CD4-positive, alpha-beta T cell (primary cell): ENCODE measurements at regions not wholly inside any gene's neighbourhood (a gene's known extent, or its start where the extent isn't known, plus 50 kb on each side); places are given as distances from the start of the nearest gene placed in this dataset.

Source experiments
- ATAC-seq: fragments of 200-7000 bp; cut with Tn5 transposase; one replicate; pipeline ENCODE4 v1.10.0; 2022; ENCODE audit warnings: mild to moderate bottlenecking; ENCODE audit not compliant: poor library complexity
- CTCF ChIA-PET: fragments of 350-600 bp; sonication (Branson Sonifier 250); formaldehyde crosslinking; loops from one replicate; lab custom pipeline; 2021; ENCODE audit warnings: antibody characterized with exemption, inconsistent platforms; lab: Charles Lee
- POLR2A ChIA-PET: fragments of 350-600 bp; sonication (Branson Sonifier 250); formaldehyde crosslinking; loops from one replicate; lab custom pipeline; 2021; ENCODE audit warnings: antibody characterized with exemption, inconsistent platforms; lab: Charles Lee
- DNase-seq, 14 experiments: peaks; one replicate each; pipeline ENCODE4 v3.0.0-alpha.2; 2013 to 2020; ENCODE audit warnings: mixed read lengths in 2 of 14
- H3K27ac ChIP-seq, 2 donors: one replicate each; pipeline versions ENCODE4 v1.5.1 to v1.7.0; 2013; ENCODE audit warnings: low read length in 2 of 2, low read depth in 1 of 2, mild to moderate bottlenecking in 1 of 2
- H3K27me3 ChIP-seq, 2 experiments: 1 replicate in 1 of 2; 2 replicates in 1 of 2; pipeline versions ENCODE4 v1.6.1 to v1.7.0; 2013; ENCODE audit warnings: low read length in 2 of 2, control low read depth in 1 of 2, mild to moderate bottlenecking in 1 of 2, moderate library complexity in 1 of 2; ENCODE audit not compliant: insufficient read depth in 2 of 2, control insufficient read depth in 1 of 2
- H3K36me3 ChIP-seq: one replicate; pipeline ENCODE4 v1.6.1; 2013; ENCODE audit warnings: low read length, control low read depth; ENCODE audit not compliant: insufficient read depth
- H3K4me1 ChIP-seq: one replicate; pipeline ENCODE4 v1.6.1; 2013; ENCODE audit warnings: low read length, control low read depth; ENCODE audit not compliant: insufficient read depth
- H3K4me3 ChIP-seq: one replicate; pipeline ENCODE4 v1.5.1; 2013; ENCODE audit warnings: mild to moderate bottlenecking, low read length, moderate library complexity
- H3K9me3 ChIP-seq, 2 experiments: 1 replicate in 1 of 2; 2 replicates in 1 of 2; pipeline versions ENCODE4 v1.6.1 to v1.7.0; 2013; ENCODE audit warnings: low read length in 2 of 2, mild to moderate bottlenecking in 2 of 2, control low read depth in 1 of 2, moderate library complexity in 1 of 2; ENCODE audit not compliant: control insufficient read depth in 1 of 2, insufficient read depth in 1 of 2
- H3K27ac Mint-ChIP-seq: one replicate; pipeline ENCODE4 v1.8.0; 2020; ENCODE audit warnings: mixed read lengths
- H3K27me3 Mint-ChIP-seq: one replicate; pipeline ENCODE4 v1.8.0; 2021; ENCODE audit warnings: mixed read lengths
- H3K36me3 Mint-ChIP-seq: one replicate; pipeline ENCODE4 v1.8.0; 2021; ENCODE audit warnings: low read depth, mixed read lengths
- H3K4me1 Mint-ChIP-seq: one replicate; pipeline ENCODE4 v1.8.0; 2021; ENCODE audit warnings: low read depth, mixed read lengths
- H3K4me3 Mint-ChIP-seq: one replicate; pipeline ENCODE4 v1.8.0; 2020; ENCODE audit warnings: mild to moderate bottlenecking, mixed read lengths
- H3K9me3 Mint-ChIP-seq: one replicate; pipeline ENCODE4 v1.8.0; 2020; ENCODE audit warnings: mixed read lengths
- CTCF ChIP-seq: fragments of 200-600 bp; IDR thresholded peaks from one replicate; pipeline ENCODE4 v1.8.0; 2022; ENCODE audit warnings: antibody characterized with exemption, mild to moderate bottlenecking
- intact Hi-C, 2 experiments: fragments of 100-400 bp; cut with DNase I in 1 of 2; cut with micrococcal nuclease in 1 of 2; formaldehyde crosslinking; loops; one replicate each; pipeline versions ENCODE4 v1.15.1 to v1.9.0; 2023 to 2025; cut with DNase I, micrococcal nuclease

DNA sequence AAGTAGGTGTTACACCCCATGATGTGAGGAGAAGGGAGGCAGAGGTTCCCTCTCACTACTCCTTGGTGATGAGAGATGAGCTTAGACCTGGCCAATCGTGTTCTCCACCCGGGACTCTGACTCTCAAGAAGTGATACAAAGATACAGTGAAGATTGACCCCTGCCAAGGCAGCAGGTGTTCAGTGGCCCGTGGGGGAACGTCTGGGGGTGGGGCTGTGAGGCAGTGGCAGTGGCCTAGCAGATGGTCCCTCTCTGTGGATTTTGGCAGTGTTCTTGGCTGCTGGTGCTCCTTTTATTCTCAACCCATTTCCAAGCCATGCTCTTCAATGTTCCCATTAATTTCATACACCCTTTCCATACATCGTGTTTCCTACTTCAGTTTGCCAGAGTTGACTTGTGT lies 120.4 kb upstream of the NEDD4L start:
- peaks cover 0 to 4% of the 10 kb centered on the region in 2 experiments for H3K9me3 ChIP-seq
- H3K27me3 Mint-ChIP-seq: peaks cover 4% of the 10 kb centered on the region
- DNase-seq: no peak
- no peak overlapping the region for H3K27ac Mint-ChIP-seq
- TF ChIP-seq CTCF: no peak
- H3K9me3 Mint-ChIP-seq: no peaks in the 10 kb centered on the region
- ATAC-seq: no peak
- H3K4me3 ChIP-seq: no peak overlapping the region
- no peaks in the 10 kb centered on the region for H3K4me1 Mint-ChIP-seq
- ChIA-PET POLR2A (no interaction called here), CTCF (no interaction called here)
- no peaks in the 10 kb centered on the region for H3K36me3 ChIP-seq
- no peak overlapping the region for H3K4me3 Mint-ChIP-seq
- peaks cover 0 to 2% of the 10 kb centered on the region in 2 experiments for H3K27me3 ChIP-seq
- H3K4me1 ChIP-seq: no peaks in the 10 kb centered on the region
- intact Hi-C loops: no loop called here
- H3K36me3 Mint-ChIP-seq: no peaks in the 10 kb centered on the region
- H3K27ac ChIP-seq: no peak overlapping the region

DNA sequence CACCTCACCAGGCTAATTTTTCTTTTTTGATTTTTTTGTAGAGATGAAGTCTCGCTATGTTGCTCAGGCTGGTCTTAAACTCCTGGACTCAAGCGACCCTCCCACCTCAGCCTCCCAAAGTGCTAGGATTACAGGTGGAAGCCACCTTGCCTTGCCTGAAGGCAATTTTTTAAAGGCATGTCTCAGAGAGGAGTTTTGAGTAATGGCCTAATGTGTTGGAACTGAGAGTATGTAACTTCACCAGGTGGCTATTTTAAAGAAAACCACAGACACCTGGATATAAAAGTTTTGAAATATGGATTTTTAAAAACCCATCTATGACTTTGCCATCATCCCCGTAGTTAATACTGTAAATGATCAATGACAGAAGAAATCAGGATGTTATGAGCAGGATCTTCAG lies 119.8 kb upstream of the ATP8B1 start:
- POLR2A ChIA-PET: no interaction called here
- Histone ChIP-seq H3K36me3 (no peaks in the 10 kb centered on the region), H3K4me1 (no peaks in the 10 kb centered on the region), H3K27me3 (peaks cover 0 to 2% of the 10 kb centered on the region in 2 experiments), H3K27ac (no peak overlapping the region), H3K4me3 (no peak overlapping the region), H3K9me3 (peaks cover 0 to 4% of the 10 kb centered on the region in 2 experiments)
- H3K9me3 Mint-ChIP-seq: no peaks in the 10 kb centered on the region
- no peak overlapping the region for H3K4me3 Mint-ChIP-seq
- intact Hi-C loops: no loop called here
- no peaks in the 10 kb centered on the region for H3K4me1 Mint-ChIP-seq
- H3K27ac Mint-ChIP-seq: no peak overlapping the region
- no peaks in the 10 kb centered on the region for H3K36me3 Mint-ChIP-seq
- TF ChIP-seq CTCF: no peak
- H3K27me3 Mint-ChIP-seq: peaks cover 4% of the 10 kb centered on the region
- ATAC-seq (no peak), DNase-seq (no peak)
- CTCF ChIA-PET: no interaction called here

GRCh38 chr18:57921708-57922107 lies 118.6 kb upstream of the ATP8B1 start:
- ATAC-seq: no peak
- no peak overlapping the region for H3K4me3 ChIP-seq
- peaks cover 0 to 2% of the 10 kb centered on the region in 2 experiments for H3K27me3 ChIP-seq
- ChIA-PET CTCF (no interaction called here), POLR2A (no interaction called here)
- DNase-seq: no peak
- peaks cover 4% of the 10 kb centered on the region for H3K27me3 Mint-ChIP-seq
- no peak overlapping the region for H3K4me3 Mint-ChIP-seq
- no peaks in the 10 kb centered on the region for H3K9me3 Mint-ChIP-seq
- H3K27ac Mint-ChIP-seq: no peak overlapping the region
- peaks cover 0 to 4% of the 10 kb centered on the region in 2 experiments for H3K9me3 ChIP-seq
- no peaks in the 10 kb centered on the region for H3K4me1 ChIP-seq
- no peak for TF ChIP-seq CTCF
- H3K36me3 ChIP-seq: no peaks in the 10 kb centered on the region
- H3K4me1 Mint-ChIP-seq: no peaks in the 10 kb centered on the region
- H3K36me3 Mint-ChIP-seq: no peaks in the 10 kb centered on the region
- no peak overlapping the region for H3K27ac ChIP-seq
- intact Hi-C loops: no loop called here
